ENCODE measurements at regions not wholly inside any gene's neighbourhood (a gene's known extent, or its start where the extent isn't known, plus 50 kb on each side); places are given as distances from the start of the nearest gene placed in this dataset.

GRCh38 chr7:136046548-136046947 lies 69.4 kb upstream of the MTPN start:
- TF ChIP-seq, protein P1, sequence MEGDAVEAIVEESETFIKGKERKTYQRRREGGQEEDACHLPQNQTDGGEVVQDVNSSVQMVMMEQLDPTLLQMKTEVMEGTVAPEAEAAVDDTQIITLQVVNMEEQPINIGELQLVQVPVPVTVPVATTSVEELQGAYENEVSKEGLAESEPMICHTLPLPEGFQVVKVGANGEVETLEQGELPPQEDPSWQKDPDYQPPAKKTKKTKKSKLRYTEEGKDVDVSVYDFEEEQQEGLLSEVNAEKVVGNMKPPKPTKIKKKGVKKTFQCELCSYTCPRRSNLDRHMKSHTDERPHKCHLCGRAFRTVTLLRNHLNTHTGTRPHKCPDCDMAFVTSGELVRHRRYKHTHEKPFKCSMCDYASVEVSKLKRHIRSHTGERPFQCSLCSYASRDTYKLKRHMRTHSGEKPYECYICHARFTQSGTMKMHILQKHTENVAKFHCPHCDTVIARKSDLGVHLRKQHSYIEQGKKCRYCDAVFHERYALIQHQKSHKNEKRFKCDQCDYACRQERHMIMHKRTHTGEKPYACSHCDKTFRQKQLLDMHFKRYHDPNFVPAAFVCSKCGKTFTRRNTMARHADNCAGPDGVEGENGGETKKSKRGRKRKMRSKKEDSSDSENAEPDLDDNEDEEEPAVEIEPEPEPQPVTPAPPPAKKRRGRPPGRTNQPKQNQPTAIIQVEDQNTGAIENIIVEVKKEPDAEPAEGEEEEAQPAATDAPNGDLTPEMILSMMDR (conservative IDR thresholded peaks at IDR 0.05; ENCODE audit: low read length): no peak
- no peak for TF ChIP-seq EZH2phosphoT487 (IDR thresholded peaks at IDR 0.05; ENCODE audit: borderline replicate concordance)

All from Loucy (cell line).